ENCODE measurements at regions not wholly inside any gene's neighbourhood (a gene's known extent, or its start where the extent isn't known, plus 50 kb on each side); places are given as distances from the start of the nearest gene placed in this dataset.
A peak's percentile ranks its signal among the peaks of the same experiment; 100 is the strongest.

GRCh38 chr4:160142579-160142978 lies 1039.7 kb downstream of the RAPGEF2 start (continued):
- TF ChIP-seq ATF2 (IDR thresholded peaks at IDR 0.05; ENCODE audit: low read length) (peak; percentile 66), POU2F2 (IDR thresholded peaks at IDR 0.05; ENCODE audit: borderline replicate concordance, low read depth, low read length) (peak; percentile 42; the same call in 1 of the 3 replicates), RELB (IDR thresholded peaks at IDR 0.05; ENCODE audit: low read depth) (peak; percentile 65; the same call in 1 of the 2 replicates), KDM1A (IDR thresholded peaks at IDR 0.05; ENCODE audit: borderline replicate concordance) (no peak), BHLHE40 (IDR thresholded peaks at IDR 0.05; ENCODE audit: borderline replicate concordance in 1 of 2, low read depth in 2 of 2, low read length in 1 of 2) (peak; percentile 33 to 55; a peak in 2 of 4 replicates), MEF2B (IDR thresholded peaks at IDR 0.05; ENCODE audit: partially characterized antibody, poor library complexity, severe bottlenecking) (peak; percentile 95), IRF3 (IDR thresholded peaks at IDR 0.05) (no peak), PKNOX1 (IDR thresholded peaks at IDR 0.05) (peak; percentile 63; the same call in 1 of the 2 replicates), DPF2 (IDR thresholded peaks at IDR 0.05) (peak; percentile 81), BCL3 (IDR thresholded peaks at IDR 0.05; ENCODE audit: borderline replicate concordance, insufficient read depth, low read depth, low read length, poor library complexity, severe bottlenecking) (no peak), BMI1 (IDR thresholded peaks at IDR 0.05; ENCODE audit: borderline replicate concordance) (peak; percentile 41; the same call in 1 of the 2 replicates), RELA (IDR thresholded peaks at IDR 0.05; ENCODE audit: borderline replicate concordance, partially characterized antibody) (no peak), ATF7 (IDR thresholded peaks at IDR 0.05; ENCODE audit: low read depth) (peak; percentile 71), USF2 (IDR thresholded peaks at IDR 0.05; ENCODE audit: borderline replicate concordance, low read depth, low read length) (no peak), MAX (IDR thresholded peaks at IDR 0.05; ENCODE audit: low read depth, low read length) (no peak), RB1 (IDR thresholded peaks at IDR 0.05; ENCODE audit: borderline replicate concordance) (no peak), HDAC2 (IDR thresholded peaks at IDR 0.05) (no peak), MTA2 (IDR thresholded peaks at IDR 0.05; ENCODE audit: low read depth) (peak; percentile 89), PML (IDR thresholded peaks at IDR 0.05; ENCODE audit: low read length) (no peak)
